ENCODE measurements at regions not wholly inside any gene's neighbourhood (a gene's known extent, or its start where the extent isn't known, plus 50 kb on each side); places are given as distances from the start of the nearest gene placed in this dataset.
A peak's percentile ranks its signal among the peaks of the same experiment; 100 is the strongest.

DNA sequence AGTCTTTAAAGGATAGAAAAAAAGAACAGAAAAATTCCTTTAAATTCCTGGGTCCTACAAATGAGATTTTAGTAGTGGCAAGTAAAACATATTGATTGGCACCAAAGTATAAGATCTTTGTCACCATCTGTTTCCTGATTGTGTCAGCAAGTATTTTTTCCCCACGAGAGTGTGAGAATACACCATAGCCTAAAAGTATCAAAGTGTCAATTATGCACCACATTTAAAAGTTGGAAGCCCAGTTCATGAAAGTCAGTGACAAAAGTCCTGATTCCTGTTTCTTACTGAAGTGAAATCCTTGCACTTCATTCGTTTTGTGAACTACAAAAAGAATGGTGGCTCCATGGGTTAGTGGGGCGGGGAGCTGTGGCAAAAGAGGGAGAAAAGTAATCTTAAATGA is 83.8 kb upstream of the DPH6 start:
- TF ChIP-seq, protein P1, sequence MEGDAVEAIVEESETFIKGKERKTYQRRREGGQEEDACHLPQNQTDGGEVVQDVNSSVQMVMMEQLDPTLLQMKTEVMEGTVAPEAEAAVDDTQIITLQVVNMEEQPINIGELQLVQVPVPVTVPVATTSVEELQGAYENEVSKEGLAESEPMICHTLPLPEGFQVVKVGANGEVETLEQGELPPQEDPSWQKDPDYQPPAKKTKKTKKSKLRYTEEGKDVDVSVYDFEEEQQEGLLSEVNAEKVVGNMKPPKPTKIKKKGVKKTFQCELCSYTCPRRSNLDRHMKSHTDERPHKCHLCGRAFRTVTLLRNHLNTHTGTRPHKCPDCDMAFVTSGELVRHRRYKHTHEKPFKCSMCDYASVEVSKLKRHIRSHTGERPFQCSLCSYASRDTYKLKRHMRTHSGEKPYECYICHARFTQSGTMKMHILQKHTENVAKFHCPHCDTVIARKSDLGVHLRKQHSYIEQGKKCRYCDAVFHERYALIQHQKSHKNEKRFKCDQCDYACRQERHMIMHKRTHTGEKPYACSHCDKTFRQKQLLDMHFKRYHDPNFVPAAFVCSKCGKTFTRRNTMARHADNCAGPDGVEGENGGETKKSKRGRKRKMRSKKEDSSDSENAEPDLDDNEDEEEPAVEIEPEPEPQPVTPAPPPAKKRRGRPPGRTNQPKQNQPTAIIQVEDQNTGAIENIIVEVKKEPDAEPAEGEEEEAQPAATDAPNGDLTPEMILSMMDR (IDR thresholded peaks at IDR 0.05; ENCODE audit: unreplicated experiment): no peak
- peaks cover 10% of the 10 kb centered on the region for H3K4me1 Mint-ChIP-seq (ENCODE audit: low read depth, unreplicated experiment)
- H3K36me3 Mint-ChIP-seq (ENCODE audit: insufficient read depth, unreplicated experiment): no peaks in the 10 kb centered on the region
- no peak for DNase-seq
- H3K4me3 Mint-ChIP-seq (ENCODE audit: low read depth, unreplicated experiment): no peak overlapping the region
- H3K27ac Mint-ChIP-seq (ENCODE audit: unreplicated experiment): peak overlapping the region; percentile 47
- H3K9me3 Mint-ChIP-seq (ENCODE audit: low read depth, unreplicated experiment): no peaks in the 10 kb centered on the region
- CTCF ChIA-PET: no interaction called here
- no TSS peak for BruUV-seq (replicated peaks)
- H3K27me3 Mint-ChIP-seq (ENCODE audit: unreplicated experiment): no peaks in the 10 kb centered on the region
- intact Hi-C loops (cut with micrococcal nuclease; ENCODE audit: unreplicated experiment): no loop called here

DNA sequence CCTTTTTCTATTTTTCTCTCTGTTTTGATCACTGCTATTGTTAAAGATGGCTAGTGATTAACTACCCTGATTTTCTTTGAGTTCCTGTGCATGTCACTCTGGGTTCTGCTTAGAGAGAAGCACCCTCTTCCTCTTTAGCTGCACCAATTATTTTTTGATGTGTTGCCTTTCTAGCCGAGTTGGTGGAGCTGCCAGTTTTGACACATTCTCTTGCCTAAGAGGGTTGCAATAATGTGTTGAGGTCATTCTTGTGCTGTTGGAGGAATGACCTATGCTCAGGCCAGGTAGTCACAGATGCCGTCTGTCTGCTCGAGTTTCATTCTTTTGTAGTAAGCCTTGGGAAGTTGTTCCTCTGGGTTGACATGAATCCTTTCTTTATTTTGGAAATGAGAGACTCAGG is 84.6 kb upstream of the DPH6 start:
- H3K4me3 Mint-ChIP-seq (ENCODE audit: low read depth, unreplicated experiment): no peak overlapping the region
- peak; percentile 0 for DNase-seq
- H3K9me3 Mint-ChIP-seq (ENCODE audit: low read depth, unreplicated experiment): no peaks in the 10 kb centered on the region
- no peaks in the 10 kb centered on the region for H3K36me3 Mint-ChIP-seq (ENCODE audit: insufficient read depth, unreplicated experiment)
- no peak overlapping the region for H3K27ac Mint-ChIP-seq (ENCODE audit: unreplicated experiment)
- TF ChIP-seq, protein P1 (IDR thresholded peaks at IDR 0.05; ENCODE audit: unreplicated experiment): no peak
- H3K27me3 Mint-ChIP-seq (ENCODE audit: unreplicated experiment): no peaks in the 10 kb centered on the region
- BruUV-seq (replicated peaks): no TSS peak
- intact Hi-C loops (cut with micrococcal nuclease; ENCODE audit: unreplicated experiment): no loop called here
- peaks cover 10% of the 10 kb centered on the region for H3K4me1 Mint-ChIP-seq (ENCODE audit: low read depth, unreplicated experiment)
- CTCF ChIA-PET: no interaction called here

DNA sequence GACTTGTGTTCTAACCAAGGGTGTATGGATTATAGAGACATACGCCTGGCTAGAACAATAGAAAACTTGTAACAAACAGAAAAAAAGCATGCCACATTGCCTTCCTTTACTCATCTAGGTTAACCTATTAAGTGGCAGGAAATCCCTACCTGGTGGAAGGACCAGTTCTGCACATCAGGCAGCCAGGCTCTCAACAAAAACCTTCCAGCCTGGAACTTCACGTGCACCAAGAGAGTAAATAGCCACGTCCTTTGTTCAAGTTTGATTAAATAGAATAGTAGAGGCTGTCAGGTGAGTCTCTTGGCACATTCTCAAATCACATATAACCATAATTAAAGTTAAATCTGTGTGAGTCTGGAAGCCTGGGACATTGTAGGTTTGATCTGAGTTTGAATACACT is 85.0 kb upstream of the DPH6 start:
- no peaks in the 10 kb centered on the region for H3K27me3 Mint-ChIP-seq (ENCODE audit: unreplicated experiment)
- H3K4me3 Mint-ChIP-seq (ENCODE audit: low read depth, unreplicated experiment): no peak overlapping the region
- no peak overlapping the region for H3K27ac Mint-ChIP-seq (ENCODE audit: unreplicated experiment)
- H3K4me1 Mint-ChIP-seq (ENCODE audit: low read depth, unreplicated experiment): peaks cover 10% of the 10 kb centered on the region
- BruUV-seq (replicated peaks): no TSS peak
- CTCF ChIA-PET: no interaction called here
- TF ChIP-seq, protein P1 (IDR thresholded peaks at IDR 0.05; ENCODE audit: unreplicated experiment): no peak
- no peaks in the 10 kb centered on the region for H3K36me3 Mint-ChIP-seq (ENCODE audit: insufficient read depth, unreplicated experiment)
- no peak for DNase-seq
- intact Hi-C loops (cut with micrococcal nuclease; ENCODE audit: unreplicated experiment): no loop called here
- H3K9me3 Mint-ChIP-seq (ENCODE audit: low read depth, unreplicated experiment): no peaks in the 10 kb centered on the region

DNA sequence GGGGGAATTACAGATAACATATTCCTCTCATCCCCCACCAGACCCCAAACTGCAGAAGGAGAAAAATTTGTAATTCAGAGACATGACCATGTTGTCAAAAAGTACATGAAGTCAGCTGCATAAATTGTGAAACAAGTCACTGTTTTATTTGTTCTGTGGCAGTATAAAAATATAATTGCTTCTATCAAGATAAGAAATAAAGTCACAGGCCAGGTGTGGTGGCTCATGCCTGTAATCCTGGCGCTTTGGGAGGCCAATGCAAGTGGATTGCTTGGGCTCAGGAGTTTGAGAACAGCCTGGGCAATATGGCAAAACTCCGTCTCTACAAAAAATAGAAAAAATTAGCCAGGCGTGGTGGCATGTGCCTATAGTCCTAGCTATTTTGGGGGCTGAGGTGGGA is 87.7 kb upstream of the DPH6 start:
- Mint-ChIP-seq H3K4me1 (ENCODE audit: low read depth, unreplicated experiment) (peaks cover 10% of the 10 kb centered on the region), H3K9me3 (ENCODE audit: low read depth, unreplicated experiment) (peaks cover 3% of the 10 kb centered on the region), H3K4me3 (ENCODE audit: low read depth, unreplicated experiment) (no peak overlapping the region), H3K27ac (ENCODE audit: unreplicated experiment) (no peak overlapping the region), H3K27me3 (ENCODE audit: unreplicated experiment) (no peaks in the 10 kb centered on the region), H3K36me3 (ENCODE audit: insufficient read depth, unreplicated experiment) (no peaks in the 10 kb centered on the region)
- TF ChIP-seq, protein P1 (IDR thresholded peaks at IDR 0.05; ENCODE audit: unreplicated experiment): no peak
- no peak for DNase-seq
- CTCF ChIA-PET: no interaction called here
- BruUV-seq (replicated peaks): no TSS peak
- intact Hi-C loops (cut with micrococcal nuclease; ENCODE audit: unreplicated experiment): no loop called here

DNA sequence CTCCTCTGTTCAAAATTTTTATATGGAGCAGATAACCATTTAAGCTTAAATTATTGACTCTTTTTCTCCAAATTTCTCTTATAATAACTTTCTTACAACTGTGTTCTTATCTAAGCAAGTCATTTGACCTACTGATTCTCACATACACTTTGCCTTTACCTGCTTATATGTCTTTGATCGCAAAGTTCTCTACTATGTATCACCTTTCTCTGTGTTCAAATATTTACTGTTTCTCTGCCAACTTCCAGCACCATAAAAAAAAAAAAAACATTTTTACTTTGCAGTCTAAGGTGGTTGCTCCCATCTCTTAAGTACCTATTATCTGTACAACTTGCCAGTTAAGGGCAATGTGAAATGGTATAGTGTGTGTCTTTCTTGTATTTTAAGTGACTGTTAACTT is 100.8 kb upstream of the DPH6 start:
- no peaks in the 10 kb centered on the region for H3K36me3 Mint-ChIP-seq (ENCODE audit: insufficient read depth, unreplicated experiment)
- no peak for DNase-seq
- no peaks in the 10 kb centered on the region for H3K27me3 Mint-ChIP-seq (ENCODE audit: unreplicated experiment)
- intact Hi-C loops (cut with micrococcal nuclease; ENCODE audit: unreplicated experiment): no loop called here
- TF ChIP-seq, protein P1 (IDR thresholded peaks at IDR 0.05; ENCODE audit: unreplicated experiment): no peak
- CTCF ChIA-PET: no interaction called here
- no peak overlapping the region for H3K27ac Mint-ChIP-seq (ENCODE audit: unreplicated experiment)
- no peak overlapping the region for H3K4me3 Mint-ChIP-seq (ENCODE audit: low read depth, unreplicated experiment)
- no peaks in the 10 kb centered on the region for H3K9me3 Mint-ChIP-seq (ENCODE audit: low read depth, unreplicated experiment)
- H3K4me1 Mint-ChIP-seq (ENCODE audit: low read depth, unreplicated experiment): no peaks in the 10 kb centered on the region
- BruUV-seq (replicated peaks): no TSS peak

Measured in Calu3 (cell line).